GM23338 (cell line): ENCODE measurements at regions not wholly inside any gene's neighbourhood (a gene's known extent, or its start where the extent isn't known, plus 50 kb on each side); places are given as distances from the start of the nearest gene placed in this dataset.

Source experiments
- ATAC-seq: fragments of 200-7000 bp; cut with Tn5 transposase; 3 replicates; pipeline ENCODE4 v1.9.1; 2020
- DNase-seq: peaks from one replicate; pipeline ENCODE4 v3.0.0-alpha.2; 2015; ENCODE audit warnings: low spot score
- H2AFZ ChIP-seq: fragments of 200-600 bp; sonication (generic); 2 replicates; pipeline ENCODE4 v1.8.0; 2016; ENCODE audit warnings: antibody characterized with exemption, mild to moderate bottlenecking, moderate library complexity
- H3F3A ChIP-seq: fragments of 200-600 bp; sonication (generic); replicated peaks from 2 replicates; pipeline ENCODE4 v1.8.0; 2017; ENCODE audit warnings: antibody characterized with exemption, mixed run types, low read depth
- H3K27ac ChIP-seq: fragments of 200-600 bp; sonication (generic); 2 replicates; pipeline ENCODE4 v1.6.1; 2016; ENCODE audit warnings: low read depth
- H3K27me3 ChIP-seq: fragments of 200-600 bp; sonication (generic); 2 replicates; pipeline ENCODE4 v1.8.0; 2016; ENCODE audit warnings: mild to moderate bottlenecking, mixed run types, moderate library complexity; ENCODE audit not compliant: insufficient read depth
- H3K36me3 ChIP-seq: fragments of 200-600 bp; sonication (generic); 2 replicates; pipeline ENCODE4 v1.8.0; 2016; ENCODE audit warnings: mild to moderate bottlenecking; ENCODE audit not compliant: insufficient read depth
- H3K4me1 ChIP-seq: fragments of 200-600 bp; sonication (generic); 2 replicates; pipeline ENCODE4 v1.8.0; 2016; ENCODE audit warnings: mild to moderate bottlenecking, moderate library complexity; ENCODE audit not compliant: insufficient read depth
- H3K4me2 ChIP-seq: fragments of 200-600 bp; sonication (generic); 2 replicates; pipeline ENCODE4 v1.7.1; 2017; ENCODE audit warnings: mixed run types
- H3K4me3 ChIP-seq: fragments of 200-600 bp; sonication (generic); 2 replicates; pipeline ENCODE4 v1.6.1; 2016; ENCODE audit warnings: mixed run types
- H3K79me2 ChIP-seq: fragments of 200-600 bp; sonication (generic); replicated peaks from 2 replicates; pipeline ENCODE4 v1.8.0; 2017; ENCODE audit warnings: mild to moderate bottlenecking; ENCODE audit not compliant: insufficient read depth
- H3K9me2 ChIP-seq: fragments of 200-600 bp; sonication (generic); 2 replicates; pipeline ENCODE4 v1.8.0; 2017; ENCODE audit not compliant: insufficient read depth
- H4K20me1 ChIP-seq: fragments of 200-600 bp; sonication (generic); replicated peaks from 2 replicates; pipeline ENCODE4 v1.8.0; 2017; ENCODE audit warnings: mild to moderate bottlenecking; ENCODE audit not compliant: insufficient read depth
- H3K27ac Mint-ChIP-seq: 2 replicates; pipeline ENCODE4 v1.8.0; 2020; ENCODE audit warnings: inconsistent platforms, mild to moderate bottlenecking, moderate library complexity, mixed read lengths
- H3K27me3 Mint-ChIP-seq: 3 replicates; pipeline ENCODE4 v1.8.0; 2022; ENCODE audit warnings: low read depth, mild to moderate bottlenecking, moderate library complexity, mixed read lengths, inconsistent platforms; ENCODE audit not compliant: insufficient read depth, poor library complexity
- H3K36me3 Mint-ChIP-seq: 3 replicates; pipeline ENCODE4 v1.8.0; 2021; ENCODE audit warnings: low read depth, mild to moderate bottlenecking, inconsistent platforms, moderate library complexity, mixed read lengths
- H3K4me1 Mint-ChIP-seq: 3 replicates; pipeline ENCODE4 v1.8.0; 2020; ENCODE audit warnings: mild to moderate bottlenecking, inconsistent platforms, mixed read lengths
- H3K4me3 Mint-ChIP-seq: 3 replicates; pipeline ENCODE4 v1.8.0; 2021; ENCODE audit warnings: moderate library complexity, mild to moderate bottlenecking, inconsistent platforms, mixed read lengths
- H3K9me3 Mint-ChIP-seq: 3 replicates; pipeline ENCODE4 v1.8.0; 2020; ENCODE audit warnings: moderate library complexity, mild to moderate bottlenecking, inconsistent platforms, mixed read lengths
- CREB1 ChIP-seq: fragments of 250-450 bp; sonication (Bioruptor Pico); IDR thresholded peaks from 2 replicates; pipeline ENCODE4 v1.5.0; 2020; ENCODE audit warnings: low read depth, mild to moderate bottlenecking, moderate library complexity
- CTCF ChIP-seq, 2 experiments: fragments of 200-600 bp in 1 of 2; sonication (generic) in 1 of 2; conservative IDR thresholded peaks; 2 replicates each; pipeline versions ENCODE4 v1.5.1 to v1.6.1; 2016 to 2017; ENCODE audit warnings: antibody characterized with exemption in 2 of 2, low read depth in 2 of 2, mild to moderate bottlenecking in 2 of 2, moderate library complexity in 1 of 2
- JUNB ChIP-seq: IDR thresholded peaks from one replicate; pipeline ENCODE4 v1.6.1; 2016; ENCODE audit warnings: antibody characterized with exemption; ENCODE audit not compliant: unreplicated experiment
- NANOG ChIP-seq: IDR thresholded peaks from 2 replicates; pipeline ENCODE4 v1.6.1; 2016; ENCODE audit warnings: antibody characterized with exemption, borderline replicate concordance
- POLR2AphosphoS5 ChIP-seq: IDR thresholded peaks from 2 replicates; pipeline ENCODE4 v1.6.1; 2016; ENCODE audit warnings: antibody characterized with exemption, low read depth
- STAT1 ChIP-seq: IDR thresholded peaks from one replicate; pipeline ENCODE4 v1.6.1; 2016; ENCODE audit warnings: antibody characterized with exemption; ENCODE audit not compliant: unreplicated experiment
- ZNF331 ChIP-seq: fragments of 250-450 bp; sonication (Bioruptor Pico); IDR thresholded peaks from 2 replicates; pipeline ENCODE4 v1.5.0; 2020; ENCODE audit warnings: low read depth, mild to moderate bottlenecking, moderate library complexity
- ZNF462 ChIP-seq: fragments of 250-450 bp; sonication (Bioruptor Pico); IDR thresholded peaks from 2 replicates; pipeline ENCODE4 v1.5.0; 2020; ENCODE audit warnings: mild to moderate bottlenecking, moderate library complexity

- TF ChIP-seq ZNF462 (CRISPR knock-in tag), result no peak
- no peak for TF ChIP-seq POLR2AphosphoS5
- TF ChIP-seq STAT1, result no peak
- no peak for TF ChIP-seq ZNF331 (CRISPR knock-in tag)
- TF ChIP-seq JUNB, result no peak
Measured at GRCh38 chr15:23913081-23913480, 226.0 kb upstream of the NDN start (continued).

- Histone ChIP-seq H3K4me3 (no peak overlapping the region), H3F3A (no peaks in the 10 kb centered on the region), H3K4me1 (peaks cover 3% of the 10 kb centered on the region), H3K27me3 (no peaks in the 10 kb centered on the region), H3K4me2 (no peak overlapping the region), H2AFZ (no peak overlapping the region), H3K36me3 (no peaks in the 10 kb centered on the region), H3K9me2 (no peaks in the 10 kb centered on the region), H4K20me1 (no peaks in the 10 kb centered on the region), H3K79me2 (no peaks in the 10 kb centered on the region), H3K27ac (no peak overlapping the region)
- Mint-ChIP-seq H3K4me1 (peaks cover 11% of the 10 kb centered on the region; the same call in 2 of the 3 replicates), H3K27ac (no peak overlapping the region), H3K27me3 (peaks cover 1% of the 10 kb centered on the region), H3K36me3 (no peaks in the 10 kb centered on the region; the same call in 2 of the 3 replicates), H3K4me3 (no peak overlapping the region), H3K9me3 (peaks cover 70% of the 10 kb centered on the region)
- DNase-seq, result no peak
- no peak for ATAC-seq
- TF ChIP-seq CREB1 (no peak), NANOG (no peak), POLR2AphosphoS5 (no peak), CTCF (conservative IDR thresholded peaks at IDR 0.05; ENCODE audit: low read depth in 2 of 2) (no peak)
Measured at GRCh38 chr15:23913635-23914034, 226.5 kb upstream of the NDN start.
